Dedifferentiated amniotic fluid mesenchymal stem cell (primary cell): ENCODE measurements at regions not wholly inside any gene's neighbourhood (a gene's known extent, or its start where the extent isn't known, plus 50 kb on each side); places are given as distances from the start of the nearest gene placed in this dataset.
"Not testable (repeated sequence)": the region's sequence is repeated elsewhere in the genome, so short reads cannot be mapped to it uniquely, and the experiment has no call there.

Source experiments
- DNase-seq: peaks from one replicate; pipeline ENCODE4 v3.0.0-alpha.2; 2016; ENCODE audit errors: extremely low spot score

- DNase-seq = no peak
Measured at GRCh38 chr17:34012709-34013375, 242.2 kb upstream of the CCL2 start.

GRCh38 chr17:34015253-34015652 is 239.8 kb upstream of the CCL2 start:
- DNase-seq = no peak

- no peak for DNase-seq
Measured at GRCh38 chr17:34024386-34024785, 230.7 kb upstream of the CCL2 start.

- DNase-seq = no peak
Measured at GRCh38 chr17:34024806-34025551, 230.1 kb upstream of the CCL2 start.

GRCh38 chr17:34030601-34031000 is 224.5 kb upstream of the CCL2 start:
- not testable (repeated sequence) for DNase-seq

- not testable (repeated sequence) for DNase-seq
Measured at GRCh38 chr17:34032305-34032704, 222.8 kb upstream of the CCL2 start.

GRCh38 chr17:34038786-34039185 is 216.3 kb upstream of the CCL2 start:
- DNase-seq = not testable (repeated sequence)

- DNase-seq = not testable (repeated sequence)
Measured at GRCh38 chr17:34039213-34039612, 215.9 kb upstream of the CCL2 start.

- not testable (repeated sequence) for DNase-seq
Measured at GRCh38 chr17:34039759-34040555, 215.1 kb upstream of the CCL2 start.

- no peak for DNase-seq
Measured at GRCh38 chr17:34045990-34046389, 209.1 kb upstream of the CCL2 start.

GRCh38 chr17:34051046-34051445 is 204.0 kb upstream of the CCL2 start:
- no peak for DNase-seq

GRCh38 chr17:34054495-34054894 is 200.6 kb upstream of the CCL2 start:
- DNase-seq = no peak

- no peak for DNase-seq
Measured at GRCh38 chr17:34055606-34056005, 199.5 kb upstream of the CCL2 start.

- DNase-seq = no peak
Measured at GRCh38 chr17:34059423-34060220, 195.5 kb upstream of the CCL2 start.

GRCh38 chr17:34066528-34066927 is 188.6 kb upstream of the CCL2 start:
- no peak for DNase-seq

GRCh38 chr17:34067011-34067410 is 188.1 kb upstream of the CCL2 start:
- DNase-seq = no peak

- no peak for DNase-seq
Measured at GRCh38 chr17:34068571-34068970, 186.5 kb upstream of the CCL2 start.

GRCh38 chr17:34070712-34071111 is 184.4 kb upstream of the CCL2 start:
- DNase-seq = no peak

- DNase-seq = no peak
Measured at GRCh38 chr17:34071886-34072420, 183.1 kb upstream of the CCL2 start.

GRCh38 chr17:34075076-34075475 is 180.0 kb upstream of the CCL2 start:
- no peak for DNase-seq
